ENCODE measurements at regions not wholly inside any gene's neighbourhood (a gene's known extent, or its start where the extent isn't known, plus 50 kb on each side); places are given as distances from the start of the nearest gene placed in this dataset.
"Not testable (repeated sequence)": the region's sequence is repeated elsewhere in the genome, so short reads cannot be mapped to it uniquely, and the experiment has no call there.

DNA sequence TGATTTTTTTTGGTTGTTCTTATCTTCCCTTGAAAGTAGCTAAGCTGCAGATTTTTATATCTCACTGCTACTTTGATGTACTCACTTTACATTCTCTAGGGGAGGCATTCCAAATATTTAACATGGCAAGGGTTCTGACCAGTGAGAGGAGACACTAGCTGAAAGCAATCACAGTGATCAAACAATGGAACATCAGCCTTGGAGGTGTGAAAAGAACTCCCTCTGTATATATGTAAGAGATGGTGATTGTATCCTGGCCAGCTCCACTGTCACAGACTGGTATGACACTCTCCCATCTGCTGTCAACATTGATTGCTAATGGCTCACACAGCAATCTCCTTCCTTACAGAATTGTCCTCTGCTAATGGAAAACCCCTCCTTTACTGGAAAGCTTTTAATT lies 291.7 kb upstream of the CDH19 start:
- H3K4me1 ChIP-seq (ENCODE audit: control insufficient read depth, low read length): no peaks in the 10 kb centered on the region
- no peak for TF ChIP-seq CTCF (IDR thresholded peaks at IDR 0.05; ENCODE audit: low read depth, low read length, poor library complexity, severe bottlenecking)
- TF ChIP-seq EZH2phosphoT487 (IDR thresholded peaks at IDR 0.05; ENCODE audit: borderline replicate concordance, low read length): no peak
- H3K27me3 ChIP-seq (ENCODE audit: control insufficient read depth, low read length): no peaks in the 10 kb centered on the region
- no peak overlapping the region for H3K27ac ChIP-seq (ENCODE audit: low read depth, low read length)
- no peak overlapping the region for H3K4me3 ChIP-seq (ENCODE audit: low read length)
- no peak overlapping the region for H3K4me2 ChIP-seq (ENCODE audit: low read length)
- H3K79me2 ChIP-seq (ENCODE audit: control insufficient read depth, low read length): no peaks in the 10 kb centered on the region
- no peaks in the 10 kb centered on the region for H3K9me3 ChIP-seq (ENCODE audit: control insufficient read depth, insufficient read depth, low read length)
- no peaks in the 10 kb centered on the region for H3K9me2 ChIP-seq (replicated peaks; ENCODE audit: control insufficient read depth, low read length)
- no peaks in the 10 kb centered on the region for H3F3A ChIP-seq (ENCODE audit: control insufficient read depth, insufficient read depth)
- H4K20me1 ChIP-seq (ENCODE audit: control insufficient read depth, insufficient read depth, low read depth, low read length): no peaks in the 10 kb centered on the region
- no peaks in the 10 kb centered on the region for H3K36me3 ChIP-seq (ENCODE audit: control insufficient read depth, low read length)

GRCh38 chr18:66894851-66895250 lies 291.0 kb upstream of the CDH19 start:
- Histone ChIP-seq H4K20me1 (ENCODE audit: control insufficient read depth, insufficient read depth, low read depth, low read length) (no peaks in the 10 kb centered on the region), H3K4me3 (ENCODE audit: low read length) (no peak overlapping the region), H3K4me2 (ENCODE audit: low read length) (no peak overlapping the region), H3K27me3 (ENCODE audit: control insufficient read depth, low read length) (no peaks in the 10 kb centered on the region), H3K79me2 (ENCODE audit: control insufficient read depth, low read length) (no peaks in the 10 kb centered on the region), H3K36me3 (ENCODE audit: control insufficient read depth, low read length) (no peaks in the 10 kb centered on the region), H3K9me3 (ENCODE audit: control insufficient read depth, insufficient read depth, low read length) (no peaks in the 10 kb centered on the region), H3K4me1 (ENCODE audit: control insufficient read depth, low read length) (no peaks in the 10 kb centered on the region), H3K9me2 (replicated peaks; ENCODE audit: control insufficient read depth, low read length) (no peaks in the 10 kb centered on the region), H3F3A (ENCODE audit: control insufficient read depth, insufficient read depth) (no peaks in the 10 kb centered on the region), H3K27ac (ENCODE audit: low read depth, low read length) (no peak overlapping the region)
- no peak for TF ChIP-seq EZH2phosphoT487 (IDR thresholded peaks at IDR 0.05; ENCODE audit: borderline replicate concordance, low read length)
- TF ChIP-seq CTCF (IDR thresholded peaks at IDR 0.05; ENCODE audit: low read depth, low read length, poor library complexity, severe bottlenecking): no peak

DNA sequence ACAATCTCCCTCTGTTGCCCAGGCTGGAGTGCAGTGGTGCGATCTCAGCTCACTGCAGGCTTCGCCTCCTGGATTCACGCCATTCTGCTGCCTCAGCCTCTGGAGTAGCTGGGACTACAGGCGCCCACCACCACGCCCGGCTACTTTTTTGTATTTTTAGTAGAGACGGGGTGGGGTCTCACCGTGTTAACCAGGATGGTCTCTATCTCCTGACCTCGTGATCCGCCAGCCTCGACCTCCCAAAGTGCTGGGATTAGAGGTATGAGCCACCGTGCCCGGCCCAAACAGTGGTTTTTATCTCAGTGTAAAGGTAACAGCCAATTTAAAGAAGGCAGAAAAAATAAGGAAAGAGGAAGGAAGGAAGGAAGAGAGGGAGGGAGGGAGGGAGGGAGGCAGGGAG lies 288.5 kb upstream of the CDH19 start:
- H3K4me2 ChIP-seq (ENCODE audit: low read length); H3F3A ChIP-seq (ENCODE audit: control insufficient read depth, insufficient read depth); H3K9me2 ChIP-seq (replicated peaks; ENCODE audit: control insufficient read depth, low read length); H3K27me3 ChIP-seq (ENCODE audit: control insufficient read depth, low read length); H3K4me3 ChIP-seq (ENCODE audit: low read length); H3K9me3 ChIP-seq (ENCODE audit: control insufficient read depth, insufficient read depth, low read length); H3K27ac ChIP-seq (ENCODE audit: low read depth, low read length); H4K20me1 ChIP-seq (ENCODE audit: control insufficient read depth, insufficient read depth, low read depth, low read length); H3K79me2 ChIP-seq (ENCODE audit: control insufficient read depth, low read length); H3K4me1 ChIP-seq (ENCODE audit: control insufficient read depth, low read length); H3K36me3 ChIP-seq (ENCODE audit: control insufficient read depth, low read length): not testable (repeated sequence)

DNA sequence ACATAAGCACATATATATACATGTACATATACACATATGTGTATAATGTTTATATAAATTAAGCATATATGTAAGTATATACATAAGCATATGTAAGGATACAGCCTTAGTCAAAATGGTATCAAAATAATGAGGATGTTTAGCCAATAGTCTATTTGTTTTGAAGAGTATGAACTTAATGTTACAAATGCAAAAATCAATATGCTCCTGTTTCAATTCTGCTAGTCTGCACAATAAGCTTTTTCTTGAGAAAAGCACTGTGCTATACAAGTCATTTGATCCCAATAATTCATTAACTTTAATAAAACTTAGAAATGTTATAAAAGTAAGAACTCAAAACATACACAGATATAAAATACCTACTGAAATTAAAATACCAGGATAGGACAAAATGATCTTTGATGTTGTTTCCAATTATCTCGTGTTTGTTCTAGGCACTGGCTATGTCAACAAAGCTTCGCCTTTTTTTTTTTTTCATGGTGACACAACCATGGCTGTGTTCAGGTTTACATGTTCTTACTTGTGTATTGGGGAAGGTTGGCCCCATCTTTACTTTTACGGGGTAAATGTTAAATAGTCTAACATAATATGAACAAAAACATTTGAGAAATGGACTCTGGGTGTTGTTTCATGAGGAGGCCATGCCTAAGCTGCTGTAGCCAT lies 271.1 kb upstream of the CDH19 start:
- H3K27ac ChIP-seq (ENCODE audit: low read depth, low read length): no peak overlapping the region
- no peak overlapping the region for H3K4me3 ChIP-seq (ENCODE audit: low read length)
- TF ChIP-seq CTCF (IDR thresholded peaks at IDR 0.05; ENCODE audit: low read depth, low read length, poor library complexity, severe bottlenecking): no peak
- no peak for TF ChIP-seq EZH2phosphoT487 (IDR thresholded peaks at IDR 0.05; ENCODE audit: borderline replicate concordance, low read length)
- no peaks in the 10 kb centered on the region for H3F3A ChIP-seq (ENCODE audit: control insufficient read depth, insufficient read depth)
- H3K9me3 ChIP-seq (ENCODE audit: control insufficient read depth, insufficient read depth, low read length): no peaks in the 10 kb centered on the region
- no peaks in the 10 kb centered on the region for H3K4me1 ChIP-seq (ENCODE audit: control insufficient read depth, low read length)
- no peaks in the 10 kb centered on the region for H3K79me2 ChIP-seq (ENCODE audit: control insufficient read depth, low read length)
- no peaks in the 10 kb centered on the region for H3K27me3 ChIP-seq (ENCODE audit: control insufficient read depth, low read length)
- no peaks in the 10 kb centered on the region for H3K36me3 ChIP-seq (ENCODE audit: control insufficient read depth, low read length)
- H4K20me1 ChIP-seq (ENCODE audit: control insufficient read depth, insufficient read depth, low read depth, low read length): no peaks in the 10 kb centered on the region
- no peaks in the 10 kb centered on the region for H3K9me2 ChIP-seq (replicated peaks; ENCODE audit: control insufficient read depth, low read length)
- H3K4me2 ChIP-seq (ENCODE audit: low read length): no peak overlapping the region
